Activated CD4-positive, alpha-beta T cell treated with anti-CD3 and anti-CD28 coated beads, Interleukin-2, amount 10 ng/mL, durations not matched to agents 7 days and 5 days (primary cell): ENCODE measurements at regions not wholly inside any gene's neighbourhood (a gene's known extent, or its start where the extent isn't known, plus 50 kb on each side); places are given as distances from the start of the nearest gene placed in this dataset.

Experiments
- CTCF ChIA-PET: fragments of 350-600 bp; sonication (Branson Sonifier 250); formaldehyde crosslinking; loops from one replicate; lab custom pipeline; 2021; ENCODE audit warnings: antibody characterized with exemption; lab: Charles Lee
- POLR2A ChIA-PET: fragments of 350-600 bp; sonication (Branson Sonifier 250); formaldehyde crosslinking; loops from one replicate; lab custom pipeline; 2021; ENCODE audit warnings: antibody characterized with exemption; lab: Charles Lee
- DNase-seq: peaks from one replicate; pipeline ENCODE4 v3.0.0-alpha.2; 2020
- H3K27ac Mint-ChIP-seq: one replicate; pipeline ENCODE4 v1.8.0; 2021; ENCODE audit warnings: mild to moderate bottlenecking, moderate library complexity, mixed read lengths
- H3K27me3 Mint-ChIP-seq: one replicate; pipeline ENCODE4 v1.8.0; 2021; ENCODE audit warnings: mixed read lengths
- H3K36me3 Mint-ChIP-seq: one replicate; pipeline ENCODE4 v1.8.0; 2021; ENCODE audit warnings: low read depth, mixed read lengths
- H3K4me1 Mint-ChIP-seq: one replicate; pipeline ENCODE4 v1.8.0; 2021; ENCODE audit warnings: mixed read lengths
- H3K4me3 Mint-ChIP-seq: one replicate; pipeline ENCODE4 v1.8.0; 2021; ENCODE audit warnings: mild to moderate bottlenecking, moderate library complexity, mixed read lengths
- H3K9me3 Mint-ChIP-seq: one replicate; pipeline ENCODE4 v1.8.0; 2021; ENCODE audit warnings: mixed read lengths

GRCh38 chr12:25780771-25781170, 177.7 kb upstream of the RASSF8 start:
- ChIA-PET CTCF (no interaction called here), POLR2A (no interaction called here)
- no peaks in the 10 kb centered on the region for H3K4me1 Mint-ChIP-seq
- H3K9me3 Mint-ChIP-seq: no peaks in the 10 kb centered on the region
- H3K27me3 Mint-ChIP-seq: no peaks in the 10 kb centered on the region
- no peaks in the 10 kb centered on the region for H3K36me3 Mint-ChIP-seq
- no peak overlapping the region for H3K4me3 Mint-ChIP-seq
- no peak overlapping the region for H3K27ac Mint-ChIP-seq
- DNase-seq: no peak

GRCh38 chr12:25781232-25781631, 177.2 kb upstream of the RASSF8 start:
- H3K36me3 Mint-ChIP-seq: no peaks in the 10 kb centered on the region
- CTCF ChIA-PET: no interaction called here
- H3K4me1 Mint-ChIP-seq: no peaks in the 10 kb centered on the region
- no peaks in the 10 kb centered on the region for H3K27me3 Mint-ChIP-seq
- H3K4me3 Mint-ChIP-seq: no peak overlapping the region
- POLR2A ChIA-PET: no interaction called here
- no peak for DNase-seq
- H3K27ac Mint-ChIP-seq: no peak overlapping the region
- no peaks in the 10 kb centered on the region for H3K9me3 Mint-ChIP-seq

GRCh38 chr12:25783566-25783965, 174.9 kb upstream of the RASSF8 start:
- H3K4me1 Mint-ChIP-seq: no peaks in the 10 kb centered on the region
- H3K27ac Mint-ChIP-seq: no peak overlapping the region
- ChIA-PET POLR2A (no interaction called here), CTCF (interaction anchor here (0.6 kb wide), 2 partner anchors 172 to 310 kb away, joined by 3 to 4 read pairs; no protein-coding TSS in a partner anchor)
- no peak for DNase-seq
- no peaks in the 10 kb centered on the region for H3K27me3 Mint-ChIP-seq
- no peaks in the 10 kb centered on the region for H3K9me3 Mint-ChIP-seq
- H3K4me3 Mint-ChIP-seq: no peak overlapping the region
- no peaks in the 10 kb centered on the region for H3K36me3 Mint-ChIP-seq

- Mint-ChIP-seq H3K36me3 (no peaks in the 10 kb centered on the region), H3K27me3 (no peaks in the 10 kb centered on the region), H3K27ac (no peak overlapping the region), H3K4me1 (no peaks in the 10 kb centered on the region), H3K9me3 (no peaks in the 10 kb centered on the region), H3K4me3 (no peak overlapping the region)
- DNase-seq: no peak
- ChIA-PET CTCF (no interaction called here), POLR2A (no interaction called here)
Measured at GRCh38 chr12:25784669-25785068, 173.8 kb upstream of the RASSF8 start.

- no peak for DNase-seq
- ChIA-PET POLR2A (no interaction called here), CTCF (no interaction called here)
- Mint-ChIP-seq H3K27me3 (no peaks in the 10 kb centered on the region), H3K4me1 (no peaks in the 10 kb centered on the region), H3K4me3 (no peak overlapping the region), H3K36me3 (no peaks in the 10 kb centered on the region), H3K9me3 (no peaks in the 10 kb centered on the region), H3K27ac (no peak overlapping the region)
Measured at GRCh38 chr12:25785134-25785533, 173.3 kb upstream of the RASSF8 start.

GRCh38 chr12:25787701-25788100, 170.8 kb upstream of the RASSF8 start:
- POLR2A ChIA-PET: no interaction called here
- Mint-ChIP-seq H3K9me3 (no peaks in the 10 kb centered on the region), H3K36me3 (no peaks in the 10 kb centered on the region), H3K4me3 (no peak overlapping the region), H3K27ac (no peak overlapping the region), H3K4me1 (no peaks in the 10 kb centered on the region), H3K27me3 (no peaks in the 10 kb centered on the region)
- CTCF ChIA-PET: no interaction called here
- no peak for DNase-seq

- no peaks in the 10 kb centered on the region for H3K27me3 Mint-ChIP-seq
Measured at GRCh38 chr12:25788707-25789442, 169.6 kb upstream of the RASSF8 start.

GRCh38 chr12:25789541-25789944, 168.9 kb upstream of the RASSF8 start:
- Mint-ChIP-seq H3K27me3 (no peaks in the 10 kb centered on the region), H3K4me1 (no peaks in the 10 kb centered on the region), H3K27ac (no peak overlapping the region), H3K4me3 (no peak overlapping the region), H3K36me3 (no peaks in the 10 kb centered on the region), H3K9me3 (no peaks in the 10 kb centered on the region)
- ChIA-PET CTCF (no interaction called here), POLR2A (no interaction called here)
- DNase-seq: no peak

More at GRCh38 chr12:25788707-25789442, 169.6 kb upstream of the RASSF8 start:
- Mint-ChIP-seq H3K9me3 (no peaks in the 10 kb centered on the region), H3K4me3 (no peak overlapping the region), H3K27ac (no peak overlapping the region), H3K4me1 (no peaks in the 10 kb centered on the region), H3K36me3 (no peaks in the 10 kb centered on the region)
- ChIA-PET CTCF (interaction anchor here (0.6 kb wide), 1 partner anchor 199 kb away, joined by 5 read pairs; no protein-coding TSS in a partner anchor), POLR2A (no interaction called here)
- no peak for DNase-seq

GRCh38 chr12:25792031-25792430, 166.5 kb upstream of the RASSF8 start:
- Mint-ChIP-seq H3K4me3 (no peak overlapping the region), H3K9me3 (no peaks in the 10 kb centered on the region), H3K4me1 (no peaks in the 10 kb centered on the region), H3K27ac (no peak overlapping the region), H3K36me3 (no peaks in the 10 kb centered on the region), H3K27me3 (no peaks in the 10 kb centered on the region)
- POLR2A ChIA-PET: no interaction called here
- CTCF ChIA-PET: no interaction called here
- DNase-seq: no peak

- CTCF ChIA-PET: interaction anchor here (0.6 kb wide), 1 partner anchor 150 kb away, joined by 4 read pairs; no protein-coding TSS in a partner anchor
- no peak overlapping the region for H3K4me3 Mint-ChIP-seq
- H3K27me3 Mint-ChIP-seq: no peaks in the 10 kb centered on the region
- H3K36me3 Mint-ChIP-seq: no peaks in the 10 kb centered on the region
- DNase-seq: no peak
- no peaks in the 10 kb centered on the region for H3K9me3 Mint-ChIP-seq
- POLR2A ChIA-PET: no interaction called here
- H3K4me1 Mint-ChIP-seq: no peaks in the 10 kb centered on the region
- H3K27ac Mint-ChIP-seq: no peak overlapping the region
Measured at GRCh38 chr12:25793196-25793595, 165.3 kb upstream of the RASSF8 start.

- POLR2A ChIA-PET: no interaction called here
- no peaks in the 10 kb centered on the region for H3K9me3 Mint-ChIP-seq
- CTCF ChIA-PET: interaction anchor here (0.6 kb wide), 1 partner anchor 21 kb away, joined by 6 read pairs; no protein-coding TSS in a partner anchor
- H3K4me3 Mint-ChIP-seq: no peak overlapping the region
- no peaks in the 10 kb centered on the region for H3K36me3 Mint-ChIP-seq
- no peak overlapping the region for H3K27ac Mint-ChIP-seq
- H3K4me1 Mint-ChIP-seq: no peaks in the 10 kb centered on the region
- DNase-seq: no peak
- no peaks in the 10 kb centered on the region for H3K27me3 Mint-ChIP-seq
Measured at GRCh38 chr12:25794571-25794970, 163.9 kb upstream of the RASSF8 start.

- no peak overlapping the region for H3K27ac Mint-ChIP-seq
- ChIA-PET POLR2A (no interaction called here), CTCF (no interaction called here)
- no peaks in the 10 kb centered on the region for H3K27me3 Mint-ChIP-seq
- no peaks in the 10 kb centered on the region for H3K36me3 Mint-ChIP-seq
- no peak for DNase-seq
- peaks cover 4% of the 10 kb centered on the region for H3K4me1 Mint-ChIP-seq
- peaks cover 3% of the 10 kb centered on the region for H3K9me3 Mint-ChIP-seq
- H3K4me3 Mint-ChIP-seq: no peak overlapping the region
Measured at GRCh38 chr12:25796523-25797000, 161.9 kb upstream of the RASSF8 start.

GRCh38 chr12:25797386-25797785, 161.1 kb upstream of the RASSF8 start:
- POLR2A ChIA-PET: no interaction called here
- H3K4me3 Mint-ChIP-seq: no peak overlapping the region

More at GRCh38 chr12:25797386-25797785, 161.1 kb upstream of the RASSF8 start:
- CTCF ChIA-PET: no interaction called here
- H3K36me3 Mint-ChIP-seq: no peaks in the 10 kb centered on the region
- H3K4me1 Mint-ChIP-seq: peaks cover 4% of the 10 kb centered on the region
- H3K27me3 Mint-ChIP-seq: no peaks in the 10 kb centered on the region
- peaks cover 3% of the 10 kb centered on the region for H3K9me3 Mint-ChIP-seq
- no peak for DNase-seq
- H3K27ac Mint-ChIP-seq: no peak overlapping the region
